Upper lobe of left lung (tissue), 4 donors: ENCODE measurements at regions not wholly inside any gene's neighbourhood (a gene's known extent, or its start where the extent isn't known, plus 50 kb on each side); places are given as distances from the start of the nearest gene placed in this dataset.

Experiments used
- EP300 ChIP-seq, 4 donors: sonication (generic); formaldehyde crosslinking; IDR thresholded peaks; one replicate each; pipeline ENCODE4 v1.5.1; 2017; ENCODE audit warnings: antibody characterized with exemption in 4 of 4, control low read depth in 2 of 4
- POLR2A ChIP-seq, 4 donors: fragments of 450-650 bp; IDR thresholded peaks; one replicate each; pipeline ENCODE4 v1.5.1; 2016 to 2017; ENCODE audit warnings: antibody characterized with exemption in 4 of 4, mild to moderate bottlenecking in 2 of 4
- POLR2AphosphoS5 ChIP-seq, 2 donors: sonication (generic); formaldehyde crosslinking; IDR thresholded peaks; one replicate each; pipeline ENCODE4 v1.5.1; 2017; ENCODE audit warnings: antibody characterized with exemption in 2 of 2
- TF ChIP-seq, protein P1 (sequence below), 6 experiments: fragments of 450-650 bp in 4 of 6; fragments of 200-600 bp in 2 of 6; sonication (generic) in 2 of 6; IDR thresholded peaks; one replicate each; pipeline ENCODE4 v1.5.1; 2016 to 2019; ENCODE audit warnings: antibody characterized with exemption in 6 of 6

- TF ChIP-seq, protein P1, sequence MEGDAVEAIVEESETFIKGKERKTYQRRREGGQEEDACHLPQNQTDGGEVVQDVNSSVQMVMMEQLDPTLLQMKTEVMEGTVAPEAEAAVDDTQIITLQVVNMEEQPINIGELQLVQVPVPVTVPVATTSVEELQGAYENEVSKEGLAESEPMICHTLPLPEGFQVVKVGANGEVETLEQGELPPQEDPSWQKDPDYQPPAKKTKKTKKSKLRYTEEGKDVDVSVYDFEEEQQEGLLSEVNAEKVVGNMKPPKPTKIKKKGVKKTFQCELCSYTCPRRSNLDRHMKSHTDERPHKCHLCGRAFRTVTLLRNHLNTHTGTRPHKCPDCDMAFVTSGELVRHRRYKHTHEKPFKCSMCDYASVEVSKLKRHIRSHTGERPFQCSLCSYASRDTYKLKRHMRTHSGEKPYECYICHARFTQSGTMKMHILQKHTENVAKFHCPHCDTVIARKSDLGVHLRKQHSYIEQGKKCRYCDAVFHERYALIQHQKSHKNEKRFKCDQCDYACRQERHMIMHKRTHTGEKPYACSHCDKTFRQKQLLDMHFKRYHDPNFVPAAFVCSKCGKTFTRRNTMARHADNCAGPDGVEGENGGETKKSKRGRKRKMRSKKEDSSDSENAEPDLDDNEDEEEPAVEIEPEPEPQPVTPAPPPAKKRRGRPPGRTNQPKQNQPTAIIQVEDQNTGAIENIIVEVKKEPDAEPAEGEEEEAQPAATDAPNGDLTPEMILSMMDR (IDR thresholded peaks at IDR 0.05): no peak
- TF ChIP-seq POLR2AphosphoS5 (IDR thresholded peaks at IDR 0.05): no peak
- TF ChIP-seq POLR2A (IDR thresholded peaks at IDR 0.05): no peak
- TF ChIP-seq EP300 (IDR thresholded peaks at IDR 0.05): no peak
These were observed 430.3 kb upstream of the SEMA3A start for GRCh38 chr7:84624927-84625326.
